Astrocyte (in vitro differentiated cells and primary cell): ENCODE measurements at regions not wholly inside any gene's neighbourhood (a gene's known extent, or its start where the extent isn't known, plus 50 kb on each side); places are given as distances from the start of the nearest gene placed in this dataset.

Experiments
- CTCF ChIP-seq: IDR thresholded peaks from 2 replicates; pipeline ENCODE4 v1.5.1; 2011; ENCODE audit warnings: low read depth, mild to moderate bottlenecking, inconsistent platforms, low read length, moderate library complexity; ENCODE audit not compliant: insufficient read depth
- EZH2 ChIP-seq: IDR thresholded peaks from 2 replicates; pipeline ENCODE4 v1.6.1; 2012; ENCODE audit warnings: mild to moderate bottlenecking, low read length, inconsistent platforms; ENCODE audit not compliant: insufficient read depth

- no peak for TF ChIP-seq EZH2
- no peak for TF ChIP-seq CTCF
Measured at GRCh38 chr1:201745023-201745422, 83.9 kb upstream of the IPO9 start.
